Hematopoietic multipotent progenitor cell treated with erythropoietin and hydrocortisone succinate and interleukin-3 and kit ligand, for 8 days (in vitro differentiated cells): ENCODE measurements at regions not wholly inside any gene's neighbourhood (a gene's known extent, or its start where the extent isn't known, plus 50 kb on each side); places are given as distances from the start of the nearest gene placed in this dataset.
"Not testable (repeated sequence)": the region's sequence is repeated elsewhere in the genome, so short reads cannot be mapped to it uniquely, and the experiment has no call there.

Experiments used
- DNase-seq: peaks from one replicate; pipeline ENCODE4 v3.0.0-alpha.2; 2015

- DNase-seq, result no peak
Observed at GRCh38 chr10:55224007-55224781, 423.2 kb upstream of the PCDH15 start.

GRCh38 chr10:55223352-55223751 is 422.3 kb upstream of the PCDH15 start:
- DNase-seq, result no peak

- no peak for DNase-seq
Observed at GRCh38 chr10:55220975-55221374, 419.9 kb upstream of the PCDH15 start.

GRCh38 chr10:55215699-55216098 is 414.7 kb upstream of the PCDH15 start:
- DNase-seq, result no peak

GRCh38 chr10:55214608-55215007 is 413.6 kb upstream of the PCDH15 start:
- no peak for DNase-seq

GRCh38 chr10:55212051-55212450 is 411.0 kb upstream of the PCDH15 start:
- DNase-seq, result no peak

- DNase-seq, result no peak
Observed at GRCh38 chr10:55203874-55204273, 402.8 kb upstream of the PCDH15 start.

- DNase-seq, result no peak
Observed at GRCh38 chr10:55203319-55203718, 402.3 kb upstream of the PCDH15 start.

GRCh38 chr10:55200020-55200419 is 399.0 kb upstream of the PCDH15 start:
- DNase-seq, result no peak

- DNase-seq, result no peak
Observed at GRCh38 chr10:55191236-55191860, 390.3 kb upstream of the PCDH15 start.

GRCh38 chr10:55183993-55184392 is 383.0 kb upstream of the PCDH15 start:
- DNase-seq, result no peak

- DNase-seq, result no peak
Observed at GRCh38 chr10:55180357-55180756, 379.3 kb upstream of the PCDH15 start.

GRCh38 chr10:55174419-55174818 is 373.4 kb upstream of the PCDH15 start:
- no peak for DNase-seq

GRCh38 chr10:55169493-55169892 is 368.5 kb upstream of the PCDH15 start:
- no peak for DNase-seq

- DNase-seq, result no peak
Observed at GRCh38 chr10:55168343-55168742, 367.3 kb upstream of the PCDH15 start.

GRCh38 chr10:55163388-55163979 is 362.5 kb upstream of the PCDH15 start:
- DNase-seq, result peak; percentile 33

GRCh38 chr10:55162321-55162720 is 361.3 kb upstream of the PCDH15 start:
- not testable (repeated sequence) for DNase-seq

GRCh38 chr10:55160655-55161283 is 359.7 kb upstream of the PCDH15 start:
- DNase-seq, result no peak

- no peak for DNase-seq
Observed at GRCh38 chr10:55158633-55159032, 357.6 kb upstream of the PCDH15 start.

GRCh38 chr10:55146032-55146431 is 345.0 kb upstream of the PCDH15 start:
- no peak for DNase-seq

- DNase-seq, result no peak
Observed at GRCh38 chr10:55144001-55144400, 343.0 kb upstream of the PCDH15 start.

- DNase-seq, result no peak
Observed at GRCh38 chr10:55141892-55142291, 340.9 kb upstream of the PCDH15 start.

GRCh38 chr10:55137063-55137462 is 336.0 kb upstream of the PCDH15 start:
- no peak for DNase-seq

- no peak for DNase-seq
Observed at GRCh38 chr10:55104738-55105137, 303.7 kb upstream of the PCDH15 start.
